ENCODE measurements at regions not wholly inside any gene's neighbourhood (a gene's known extent, or its start where the extent isn't known, plus 50 kb on each side); places are given as distances from the start of the nearest gene placed in this dataset.

DNA sequence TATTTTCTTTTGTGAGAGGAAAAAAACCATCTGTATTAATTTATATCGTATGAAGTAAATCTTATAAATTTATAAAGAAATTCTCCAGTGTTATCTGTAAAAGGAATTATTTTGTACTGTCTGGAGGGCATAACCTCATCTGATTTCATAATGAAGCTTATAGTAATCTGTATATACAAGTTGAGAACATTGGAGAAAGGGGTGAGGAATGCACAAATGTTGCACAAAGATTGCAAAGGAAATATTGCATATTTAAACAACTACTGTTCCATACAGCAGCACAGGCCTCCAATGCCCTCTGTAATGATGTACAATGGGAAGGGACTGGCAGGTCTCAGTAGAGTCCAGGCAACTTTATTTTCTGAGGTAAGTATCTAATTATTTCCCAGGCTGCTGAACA lies 50.8 kb upstream of the KCNJ16 start:
- H3K4me3 ChIP-seq (replicated peaks; ENCODE audit: low read depth, low read length) = no peak overlapping the region
- TF ChIP-seq, protein P1, sequence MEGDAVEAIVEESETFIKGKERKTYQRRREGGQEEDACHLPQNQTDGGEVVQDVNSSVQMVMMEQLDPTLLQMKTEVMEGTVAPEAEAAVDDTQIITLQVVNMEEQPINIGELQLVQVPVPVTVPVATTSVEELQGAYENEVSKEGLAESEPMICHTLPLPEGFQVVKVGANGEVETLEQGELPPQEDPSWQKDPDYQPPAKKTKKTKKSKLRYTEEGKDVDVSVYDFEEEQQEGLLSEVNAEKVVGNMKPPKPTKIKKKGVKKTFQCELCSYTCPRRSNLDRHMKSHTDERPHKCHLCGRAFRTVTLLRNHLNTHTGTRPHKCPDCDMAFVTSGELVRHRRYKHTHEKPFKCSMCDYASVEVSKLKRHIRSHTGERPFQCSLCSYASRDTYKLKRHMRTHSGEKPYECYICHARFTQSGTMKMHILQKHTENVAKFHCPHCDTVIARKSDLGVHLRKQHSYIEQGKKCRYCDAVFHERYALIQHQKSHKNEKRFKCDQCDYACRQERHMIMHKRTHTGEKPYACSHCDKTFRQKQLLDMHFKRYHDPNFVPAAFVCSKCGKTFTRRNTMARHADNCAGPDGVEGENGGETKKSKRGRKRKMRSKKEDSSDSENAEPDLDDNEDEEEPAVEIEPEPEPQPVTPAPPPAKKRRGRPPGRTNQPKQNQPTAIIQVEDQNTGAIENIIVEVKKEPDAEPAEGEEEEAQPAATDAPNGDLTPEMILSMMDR (IDR thresholded peaks at IDR 0.05; ENCODE audit: low read depth, low read length, missing control alignments) = no peak
- DNase-seq (ENCODE audit: extremely low read depth, low read depth) = no peak

Measured in HFF-Myc (cell line).